ENCODE measurements at regions not wholly inside any gene's neighbourhood (a gene's known extent, or its start where the extent isn't known, plus 50 kb on each side); places are given as distances from the start of the nearest gene placed in this dataset.

DNA sequence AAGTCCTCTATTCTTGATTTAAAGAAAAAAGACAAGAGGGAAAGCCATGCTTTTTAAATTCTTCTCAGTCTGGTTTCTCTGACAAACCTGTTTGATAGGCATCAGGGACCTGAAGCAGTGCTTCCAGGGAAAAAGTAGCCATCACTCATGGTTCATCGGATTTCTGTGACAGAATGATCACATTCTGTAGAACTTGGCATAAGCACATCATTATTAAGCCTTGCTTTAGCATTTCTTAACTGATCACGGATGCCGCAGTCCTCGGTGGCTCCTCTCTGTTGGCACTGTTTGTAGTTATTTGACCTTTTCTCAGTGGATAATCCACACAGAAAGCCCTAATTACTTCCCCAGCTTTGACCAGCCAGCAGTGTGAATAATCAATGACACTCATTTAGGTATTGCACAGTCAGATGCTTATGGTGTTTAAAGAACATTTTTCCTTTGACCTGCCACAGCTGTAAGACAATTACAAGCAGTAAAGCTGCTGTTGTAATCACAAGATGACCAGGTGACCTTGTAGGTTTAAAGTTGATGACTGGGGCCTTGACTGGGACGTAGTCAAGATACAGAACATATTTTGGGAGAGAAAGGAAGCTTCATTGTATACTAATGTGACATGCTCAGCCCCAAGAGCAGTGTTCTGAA lies 64.4 kb upstream of the SKAP2 start:
- TF ChIP-seq CTCF (IDR thresholded peaks at IDR 0.05) (no peak), EZH2 (IDR thresholded peaks at IDR 0.05; ENCODE audit: borderline replicate concordance, insufficient read depth, low read depth, low read length, poor library complexity, severe bottlenecking) (no peak)
